Lower leg skin (tissue), 3 donors: ENCODE measurements at regions not wholly inside any gene's neighbourhood (a gene's known extent, or its start where the extent isn't known, plus 50 kb on each side); places are given as distances from the start of the nearest gene placed in this dataset.

Source experiments
- CTCF ChIP-seq, 3 donors: fragments of 450-650 bp; IDR thresholded peaks; one replicate each; pipeline ENCODE4 v1.5.1; 2016; ENCODE audit warnings: antibody characterized with exemption in 3 of 3, mild to moderate bottlenecking in 3 of 3, moderate library complexity in 2 of 3
- POLR2A ChIP-seq, 2 donors: fragments of 450-650 bp; IDR thresholded peaks; one replicate each; pipeline ENCODE4 v1.6.1; 2016 to 2017; ENCODE audit warnings: antibody characterized with exemption in 2 of 2, mild to moderate bottlenecking in 1 of 2, moderate library complexity in 1 of 2

DNA sequence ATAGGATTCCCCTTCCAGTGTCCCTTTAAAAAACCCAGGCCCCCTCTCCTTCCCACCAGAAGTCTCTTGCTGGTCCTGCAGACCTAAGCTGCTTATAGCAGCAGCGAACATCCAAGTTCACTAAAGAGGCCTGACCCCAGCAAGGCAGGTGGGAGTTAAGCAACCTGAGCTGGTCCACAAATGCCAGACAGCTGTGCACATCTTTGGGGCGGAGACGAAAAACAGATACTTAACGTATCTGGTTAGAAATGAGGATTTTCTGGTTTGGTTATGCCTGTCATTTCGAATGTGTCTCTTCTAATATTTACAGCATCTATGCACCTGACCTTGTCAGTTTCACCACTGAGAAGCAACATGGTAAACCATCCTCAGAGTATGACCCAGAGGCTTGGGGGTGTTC, 87.8 kb downstream of the SLC2A10 start:
- TF ChIP-seq CTCF (IDR thresholded peaks at IDR 0.05) (no peak), POLR2A (IDR thresholded peaks at IDR 0.05) (no peak)
